ENCODE measurements at regions not wholly inside any gene's neighbourhood (a gene's known extent, or its start where the extent isn't known, plus 50 kb on each side); places are given as distances from the start of the nearest gene placed in this dataset.
"Not testable (repeated sequence)": the region's sequence is repeated elsewhere in the genome, so short reads cannot be mapped to it uniquely, and the experiment has no call there.

DNA sequence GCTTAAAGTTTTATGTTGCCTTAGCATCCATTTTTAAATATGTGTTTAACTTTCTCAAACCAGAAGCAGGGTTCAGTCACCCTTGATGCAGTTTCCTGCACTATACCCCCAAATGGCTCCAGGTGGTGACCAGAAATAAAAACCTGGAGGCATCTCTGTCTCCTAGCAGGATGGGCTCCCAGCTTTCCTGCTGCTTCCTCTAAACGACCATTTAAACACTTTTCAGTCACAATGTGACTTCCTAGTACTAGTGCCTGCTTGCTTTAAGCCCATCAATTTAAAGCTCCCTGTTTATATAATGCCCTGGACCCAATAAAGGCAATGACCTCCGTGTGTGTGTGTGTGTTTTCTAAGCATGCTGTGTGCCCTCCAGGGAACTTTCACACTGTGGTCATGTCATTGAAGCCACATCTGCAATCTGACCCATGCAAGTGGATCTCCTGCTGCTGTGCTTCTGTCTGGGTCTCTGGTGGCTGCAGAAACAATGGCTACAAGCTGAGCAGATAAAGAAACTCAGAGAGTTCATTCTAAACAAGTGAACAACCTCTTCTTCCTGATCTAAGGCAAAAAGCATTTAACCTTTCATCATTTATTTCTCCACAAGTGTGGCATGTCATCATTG, 175.3 kb downstream of the SPATA31A6 start:
- H3K4me3 ChIP-seq (ENCODE audit: low read depth, low read length); DNase-seq (ENCODE audit: low read depth): not testable (repeated sequence)

DNA sequence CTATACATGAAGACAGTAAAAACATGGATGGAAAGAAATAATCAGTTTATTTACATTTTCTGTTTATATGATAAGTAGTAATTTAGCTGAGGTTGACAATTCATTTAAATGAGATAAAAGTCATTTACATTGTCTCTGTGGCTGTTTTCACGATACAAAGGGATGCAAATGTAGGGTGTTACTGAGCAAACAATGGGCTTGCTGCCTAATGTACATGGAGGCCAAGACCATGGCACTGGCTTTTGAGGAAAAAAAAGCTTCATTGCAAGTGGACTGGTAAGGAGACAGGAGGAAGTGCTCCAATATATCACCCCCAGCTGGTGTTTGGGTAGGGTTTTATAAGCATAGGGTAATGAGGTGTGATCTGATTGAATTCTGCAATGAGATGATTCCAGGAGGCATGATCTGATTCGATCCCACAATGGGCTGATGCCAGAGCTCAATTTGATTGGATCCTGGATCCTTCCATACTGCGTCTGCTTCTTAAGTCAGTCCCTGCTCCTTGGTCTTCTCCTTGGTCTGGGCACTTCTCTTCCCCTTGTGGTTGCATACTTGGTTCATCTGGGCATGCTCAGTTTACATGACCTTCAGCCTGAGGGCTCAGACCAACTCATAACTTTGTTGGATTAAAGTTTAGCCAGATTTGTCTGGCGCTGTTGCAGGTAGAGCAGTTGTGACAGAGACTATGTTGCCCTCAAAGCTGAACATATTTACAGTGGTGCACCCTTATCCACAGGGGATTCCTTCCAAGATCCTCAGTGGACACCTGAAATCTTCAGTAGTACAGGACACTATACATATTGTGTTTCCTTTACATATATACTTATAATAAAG, 181.2 kb downstream of the SPATA31A6 start:
- not testable (repeated sequence) for H3K4me3 ChIP-seq (ENCODE audit: low read depth, low read length); DNase-seq (ENCODE audit: low read depth)

DNA sequence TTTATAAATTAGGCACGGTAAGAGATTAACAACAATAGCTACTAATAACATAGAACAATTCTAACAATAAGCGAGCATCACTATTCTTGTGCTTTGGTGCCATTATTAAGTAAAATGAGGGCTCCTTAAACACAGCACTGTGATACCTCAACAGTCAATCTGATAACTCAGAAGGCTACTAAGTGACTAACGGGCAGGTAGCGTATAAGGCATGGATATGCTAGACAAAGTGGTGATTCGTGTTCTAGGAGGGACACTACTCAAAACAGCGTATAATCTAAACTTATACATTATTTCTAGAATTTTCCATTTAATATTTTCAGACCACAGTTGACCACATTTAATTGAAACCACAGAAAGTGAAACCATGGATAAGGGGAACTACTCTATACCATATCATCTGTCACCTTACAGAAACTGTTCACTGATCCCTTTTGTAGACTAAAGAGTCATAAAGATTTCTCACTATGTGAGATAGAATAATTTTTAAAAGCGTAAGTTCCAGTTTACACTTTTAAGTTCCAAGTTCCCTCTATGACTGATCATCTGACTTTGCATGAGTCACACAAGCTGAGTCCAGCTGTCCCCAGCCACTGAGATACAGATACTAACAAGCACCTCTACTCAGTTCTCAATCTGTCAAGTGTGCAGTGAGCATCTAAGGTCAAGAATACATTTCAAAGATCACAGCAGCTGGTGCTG, 181.9 kb downstream of the SPATA31A6 start:
- not testable (repeated sequence) for DNase-seq (ENCODE audit: low read depth); H3K4me3 ChIP-seq (ENCODE audit: low read depth, low read length)

DNA sequence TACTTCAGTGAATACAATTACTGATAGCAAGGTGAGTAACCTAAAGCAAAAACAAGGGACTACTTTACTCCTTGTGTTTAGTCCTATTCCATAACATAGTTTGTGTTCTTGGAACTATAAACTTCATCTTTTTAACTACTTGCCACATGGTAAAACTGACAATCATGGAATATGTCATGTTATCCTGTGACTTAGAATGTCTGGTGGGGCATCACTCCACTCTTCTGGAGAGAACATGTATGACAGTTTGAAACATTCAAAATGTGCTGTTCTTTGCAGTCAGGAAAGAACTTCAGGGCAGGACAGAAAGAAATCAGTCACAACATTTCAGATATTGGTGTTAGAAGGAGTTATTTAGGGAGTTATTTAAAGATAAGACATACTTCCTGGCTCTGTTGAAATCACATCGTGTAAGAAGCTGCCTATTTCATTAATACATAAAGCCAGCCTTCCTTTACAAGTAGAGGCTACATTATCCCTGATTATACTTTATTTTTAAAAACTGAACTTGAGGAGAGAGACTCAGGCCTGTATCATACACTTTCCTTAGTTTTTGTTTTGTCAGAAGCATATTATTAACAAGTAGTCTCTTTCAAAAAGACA, 184.9 kb downstream of the SPATA31A6 start:
- H3K4me3 ChIP-seq (ENCODE audit: low read depth, low read length); DNase-seq (ENCODE audit: low read depth): not testable (repeated sequence)

DNA sequence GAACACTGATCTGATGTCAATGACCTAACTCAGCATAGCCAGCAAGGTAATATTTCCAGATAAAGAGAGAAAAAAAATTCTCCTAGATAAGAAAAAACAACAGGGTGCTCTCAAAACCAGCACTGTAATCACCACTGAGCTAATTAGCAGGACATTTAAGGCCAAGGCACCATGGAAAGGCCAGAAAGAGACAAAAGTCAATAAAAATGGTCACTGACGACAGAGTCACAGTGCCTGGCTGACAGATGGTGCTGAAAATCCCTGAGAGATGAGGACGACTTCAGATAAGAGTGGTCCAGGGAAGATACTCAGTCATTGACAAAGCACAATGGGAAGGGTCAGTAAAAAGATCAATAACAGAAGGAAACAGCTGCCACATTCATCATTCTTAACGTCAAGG, 186.7 kb downstream of the SPATA31A6 start:
- not testable (repeated sequence) for H3K4me3 ChIP-seq (ENCODE audit: low read depth, low read length); DNase-seq (ENCODE audit: low read depth)

DNA sequence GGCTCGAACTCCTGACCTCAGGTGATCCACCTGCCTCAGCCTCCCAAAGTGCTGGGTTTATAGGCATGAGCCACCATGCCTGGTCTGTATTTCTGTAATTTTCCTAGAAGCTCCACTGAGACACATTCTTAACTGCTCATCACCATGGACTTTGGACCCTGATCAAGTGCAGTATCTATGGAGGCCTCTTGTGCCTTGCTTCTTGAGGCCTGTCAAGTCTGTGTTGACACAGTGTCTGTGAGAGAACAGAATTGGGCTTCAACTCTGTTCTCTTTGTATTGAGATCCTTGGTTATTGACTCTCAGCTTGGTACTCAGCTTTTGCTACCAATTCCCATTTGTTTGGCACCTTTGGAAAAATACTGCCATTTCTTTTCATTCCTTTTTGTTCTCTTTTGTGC, 188.0 kb downstream of the SPATA31A6 start:
- H3K4me3 ChIP-seq (ENCODE audit: low read depth, low read length); DNase-seq (ENCODE audit: low read depth): not testable (repeated sequence)

DNA sequence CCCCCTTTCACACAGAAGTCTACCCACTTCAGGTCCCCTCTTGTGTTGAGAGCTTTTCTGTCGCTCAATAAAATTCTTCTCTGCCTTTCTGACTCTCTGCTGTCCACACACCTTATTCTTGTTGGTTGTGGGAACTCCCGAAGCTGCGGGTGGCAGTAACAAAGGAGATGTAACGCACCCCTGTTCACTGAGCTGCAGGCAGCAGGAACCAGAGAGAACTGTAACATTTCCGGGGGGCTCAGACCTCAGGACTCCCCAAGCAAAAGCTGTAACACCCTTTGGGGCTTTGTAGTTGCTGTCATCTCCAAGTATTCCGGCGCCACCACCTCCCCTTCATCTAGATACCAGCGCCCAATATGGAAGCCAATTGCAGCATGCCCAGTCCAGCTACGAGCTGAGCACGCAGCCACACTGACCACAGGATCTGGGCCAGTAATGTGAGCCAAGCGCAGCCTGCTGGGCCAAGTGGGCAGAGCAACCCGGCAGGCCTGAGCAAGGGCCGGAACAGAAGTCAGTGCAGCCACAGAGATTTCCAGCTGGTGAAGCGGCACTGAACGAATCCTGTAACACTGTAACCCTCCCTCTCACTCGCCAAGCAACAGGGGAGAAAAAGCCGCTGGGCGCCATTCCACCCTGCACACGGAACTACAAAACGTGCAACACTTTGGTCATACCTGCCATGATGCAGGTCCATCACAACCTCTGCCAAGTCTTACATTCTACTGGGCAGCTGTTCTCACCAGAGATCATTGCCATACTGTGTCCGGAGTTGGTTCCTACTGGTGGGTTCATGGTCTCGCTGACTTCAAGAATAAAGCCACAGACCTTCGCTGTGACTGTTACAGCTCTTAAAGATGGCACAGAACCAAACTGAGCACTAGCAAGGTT, 194.3 kb downstream of the SPATA31A6 start:
- DNase-seq (ENCODE audit: low read depth); H3K4me3 ChIP-seq (ENCODE audit: low read depth, low read length): not testable (repeated sequence)

DNA sequence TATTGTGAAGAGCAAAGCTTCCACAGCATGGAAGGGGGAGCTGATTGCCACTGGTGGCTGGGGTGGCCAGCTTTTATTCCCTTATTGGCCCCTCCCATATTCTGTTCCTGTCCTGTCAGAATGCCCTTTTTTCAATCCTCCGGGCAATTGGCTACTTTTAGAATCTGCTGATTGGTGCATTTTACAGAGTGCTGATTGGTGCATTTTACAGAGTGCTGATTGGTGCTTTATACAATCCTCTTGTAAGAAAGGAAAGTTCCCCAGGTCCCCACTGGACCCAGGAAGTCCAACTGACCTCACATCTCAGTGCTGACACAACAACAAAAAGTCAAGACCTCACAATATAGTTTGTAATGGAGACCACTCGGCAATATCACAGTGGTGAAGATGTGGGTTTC, 195.0 kb downstream of the SPATA31A6 start:
- no peak overlapping the region for H3K4me3 ChIP-seq (ENCODE audit: low read depth, low read length)
- DNase-seq (ENCODE audit: low read depth) = no peak
- TF ChIP-seq, protein P1, sequence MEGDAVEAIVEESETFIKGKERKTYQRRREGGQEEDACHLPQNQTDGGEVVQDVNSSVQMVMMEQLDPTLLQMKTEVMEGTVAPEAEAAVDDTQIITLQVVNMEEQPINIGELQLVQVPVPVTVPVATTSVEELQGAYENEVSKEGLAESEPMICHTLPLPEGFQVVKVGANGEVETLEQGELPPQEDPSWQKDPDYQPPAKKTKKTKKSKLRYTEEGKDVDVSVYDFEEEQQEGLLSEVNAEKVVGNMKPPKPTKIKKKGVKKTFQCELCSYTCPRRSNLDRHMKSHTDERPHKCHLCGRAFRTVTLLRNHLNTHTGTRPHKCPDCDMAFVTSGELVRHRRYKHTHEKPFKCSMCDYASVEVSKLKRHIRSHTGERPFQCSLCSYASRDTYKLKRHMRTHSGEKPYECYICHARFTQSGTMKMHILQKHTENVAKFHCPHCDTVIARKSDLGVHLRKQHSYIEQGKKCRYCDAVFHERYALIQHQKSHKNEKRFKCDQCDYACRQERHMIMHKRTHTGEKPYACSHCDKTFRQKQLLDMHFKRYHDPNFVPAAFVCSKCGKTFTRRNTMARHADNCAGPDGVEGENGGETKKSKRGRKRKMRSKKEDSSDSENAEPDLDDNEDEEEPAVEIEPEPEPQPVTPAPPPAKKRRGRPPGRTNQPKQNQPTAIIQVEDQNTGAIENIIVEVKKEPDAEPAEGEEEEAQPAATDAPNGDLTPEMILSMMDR (IDR thresholded peaks at IDR 0.05; ENCODE audit: control insufficient read depth, extremely low read depth, insufficient read depth) = no peak

DNA sequence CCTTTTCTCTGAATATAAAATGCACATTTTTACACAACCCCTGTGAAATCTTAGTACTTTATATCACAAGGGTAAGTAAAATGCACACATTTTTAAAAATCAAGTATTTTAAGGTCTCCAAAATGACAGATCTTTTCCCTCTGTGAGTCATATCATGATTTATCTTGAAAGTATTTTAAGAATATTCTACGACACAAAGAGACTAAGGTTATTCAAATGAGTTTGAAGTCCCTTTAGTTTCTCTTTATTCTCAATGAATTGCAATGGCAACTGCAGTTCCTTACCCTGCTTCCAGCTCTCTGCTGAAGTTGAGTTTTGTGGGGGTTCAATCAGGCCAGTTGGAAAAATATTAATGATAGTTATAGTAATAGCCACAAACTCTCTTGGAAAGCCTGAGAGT, 196.1 kb downstream of the SPATA31A6 start:
- not testable (repeated sequence) for H3K4me3 ChIP-seq (ENCODE audit: low read depth, low read length); DNase-seq (ENCODE audit: low read depth)

DNA sequence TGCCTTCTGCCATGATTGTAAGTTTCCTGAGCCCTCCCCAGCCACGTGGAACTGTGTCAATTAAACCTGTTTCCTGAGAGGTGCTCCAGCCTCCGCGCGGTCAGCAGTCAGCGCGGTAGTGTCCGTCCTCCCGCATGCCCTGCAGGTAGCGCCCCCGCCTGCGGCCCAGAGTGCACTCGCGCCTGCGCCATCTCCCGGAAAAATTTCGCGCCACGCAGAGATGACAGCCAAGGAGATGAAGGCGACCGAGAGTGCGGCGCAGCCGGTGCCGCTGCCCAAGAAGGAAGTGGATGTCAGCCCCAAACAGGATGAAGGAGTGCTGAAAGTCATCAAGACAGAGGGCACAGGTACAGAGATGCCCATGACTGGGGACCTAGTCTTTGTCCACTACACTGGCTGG, 201.1 kb downstream of the SPATA31A6 start:
- not testable (repeated sequence) for H3K4me3 ChIP-seq (ENCODE audit: low read depth, low read length); DNase-seq (ENCODE audit: low read depth)

DNA sequence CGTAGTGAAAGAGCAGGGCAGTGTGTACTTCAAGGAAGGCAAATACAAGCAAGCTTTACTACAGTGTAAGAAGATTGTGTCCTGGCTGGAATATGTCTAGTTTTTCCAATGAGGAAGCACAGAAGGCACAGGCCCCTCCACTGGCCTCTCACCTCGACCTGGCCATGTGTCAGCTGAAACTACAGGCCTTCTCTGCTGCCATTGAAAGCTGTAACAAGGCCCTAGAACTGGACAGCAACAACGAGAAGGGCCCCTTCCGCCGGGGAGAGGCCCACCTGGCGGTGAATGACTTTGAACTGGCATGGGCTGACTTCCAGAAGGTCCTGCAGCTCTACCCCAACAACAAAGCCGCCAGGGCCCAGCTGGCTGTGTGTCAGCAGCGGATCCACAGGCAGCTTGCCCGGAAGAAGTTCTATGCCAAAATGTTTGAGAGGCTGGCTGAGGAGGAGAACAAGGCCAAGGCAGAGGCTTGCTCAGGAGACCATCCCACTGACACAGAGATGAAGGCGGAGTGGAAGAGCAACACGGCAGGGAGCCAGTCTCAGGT, 202.2 kb downstream of the SPATA31A6 start:
- not testable (repeated sequence) for H3K4me3 ChIP-seq (ENCODE audit: low read depth, low read length)

DNA sequence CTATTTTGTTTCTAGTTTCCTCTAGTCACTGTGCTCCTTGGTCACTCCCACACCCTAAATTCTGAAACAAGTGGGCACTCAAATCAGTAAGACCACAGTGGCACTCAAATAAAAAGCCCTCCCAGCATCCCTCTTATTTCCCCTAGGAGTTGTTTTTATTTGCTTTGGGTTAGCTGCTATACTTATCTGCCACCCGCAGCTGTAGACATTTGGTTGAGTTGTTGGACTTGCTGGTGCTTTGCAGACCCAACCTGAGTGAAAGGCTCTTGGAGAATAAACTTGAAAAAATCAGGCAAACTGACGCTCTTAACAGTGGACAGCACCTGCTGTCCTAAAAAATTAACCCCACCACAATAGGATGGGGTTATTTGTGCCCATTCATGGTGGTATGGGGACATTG, 203.0 kb downstream of the SPATA31A6 start:
- no peak overlapping the region for H3K4me3 ChIP-seq (ENCODE audit: low read depth, low read length)
- TF ChIP-seq, protein P1 (IDR thresholded peaks at IDR 0.05; ENCODE audit: control insufficient read depth, extremely low read depth, insufficient read depth) = no peak
- no peak for DNase-seq (ENCODE audit: low read depth)

More for the DNA sequence above, 202.2 kb downstream of the SPATA31A6 start:
- not testable (repeated sequence) for DNase-seq (ENCODE audit: low read depth)

Data from LNCaP clone FGC (cell line).